Caco-2 (cell line): ENCODE measurements at regions not wholly inside any gene's neighbourhood (a gene's known extent, or its start where the extent isn't known, plus 50 kb on each side); places are given as distances from the start of the nearest gene placed in this dataset.

Experiments used
- BruUV-seq: library from RNA; stranded (reverse); fragments of 400-500 nt; replicated peaks from 2 replicates; lab custom pipeline; 2021; lab: Mats Ljungman, UMichigan
- CTCF ChIA-PET: fragments of 300-600 bp; sonication (Branson Sonifier 250); formaldehyde crosslinking; loops from one replicate; lab custom pipeline; 2022; ENCODE audit warnings: antibody characterized with exemption; lab: Charles Lee
- POLR2A ChIA-PET: fragments of 300-600 bp; sonication (Branson Sonifier 250); formaldehyde crosslinking; loops from one replicate; lab custom pipeline; 2022; ENCODE audit warnings: antibody characterized with exemption; lab: Charles Lee
- DNase-seq, 2 experiments: peaks; one replicate each; pipeline versions ENCODE4 v3.0.0 to v3.0.0-alpha.2; 2020 to 2022
- H3K27me3 ChIP-seq: replicated peaks from 2 replicates; pipeline ENCODE4 v1.6.0; 2011; ENCODE audit warnings: low read length; ENCODE audit not compliant: control insufficient read depth, insufficient read depth
- H3K36me3 ChIP-seq: 2 replicates; pipeline ENCODE4 v1.5.1; 2011; ENCODE audit warnings: low read length; ENCODE audit not compliant: control insufficient read depth, insufficient read depth
- H3K4me1 ChIP-seq: fragments of 250-450 bp; sonication (Bioruptor Pico); 2 replicates; pipeline ENCODE4 v1.5.1; 2020; ENCODE audit warnings: mild to moderate bottlenecking
- H3K4me3 ChIP-seq: 2 replicates; pipeline ENCODE4 v1.5.1; 2011; ENCODE audit warnings: low read depth, mild to moderate bottlenecking, control low read depth, low read length
- H3K9me3 ChIP-seq: fragments of 250-450 bp; sonication (Bioruptor Pico); 2 replicates; pipeline ENCODE4 v1.5.1; 2020; ENCODE audit warnings: mild to moderate bottlenecking, moderate library complexity
- H3K27ac Mint-ChIP-seq: one replicate; pipeline ENCODE4 v1.8.0; 2022; ENCODE audit warnings: mixed read lengths; ENCODE audit not compliant: unreplicated experiment
- H3K27me3 Mint-ChIP-seq: one replicate; pipeline ENCODE4 v1.8.0; 2022; ENCODE audit warnings: mixed read lengths; ENCODE audit not compliant: insufficient read depth, unreplicated experiment
- H3K36me3 Mint-ChIP-seq: one replicate; pipeline ENCODE4 v1.8.0; 2022; ENCODE audit warnings: mild to moderate bottlenecking, mixed read lengths; ENCODE audit not compliant: insufficient read depth, unreplicated experiment
- H3K4me1 Mint-ChIP-seq: one replicate; pipeline ENCODE4 v1.8.0; 2022; ENCODE audit warnings: low read depth, mixed read lengths; ENCODE audit not compliant: unreplicated experiment
- H3K4me3 Mint-ChIP-seq: one replicate; pipeline ENCODE4 v1.8.0; 2022; ENCODE audit warnings: mild to moderate bottlenecking, moderate library complexity, mixed read lengths; ENCODE audit not compliant: unreplicated experiment
- H3K9me3 Mint-ChIP-seq: one replicate; pipeline ENCODE4 v1.8.0; 2022; ENCODE audit warnings: mixed read lengths; ENCODE audit not compliant: unreplicated experiment
- intact Hi-C: fragments of 100-400 bp; cut with micrococcal nuclease; formaldehyde crosslinking; loops from one replicate; pipeline ENCODE4 v1.10.0; 2022; ENCODE audit not compliant: unreplicated experiment
- TF ChIP-seq, protein P1 (sequence below), 2 experiments: fragments of 200-600 bp in 1 of 2; IDR thresholded peaks; 1 replicate in 1 of 2; 2 replicates in 1 of 2; pipeline versions ENCODE4 v1.5.1 to v1.8.0; 2011 to 2022; ENCODE audit warnings: antibody characterized with exemption in 1 of 2, control low read depth in 1 of 2, inconsistent platforms in 1 of 2, low read depth in 1 of 2, low read length in 1 of 2, mild to moderate bottlenecking in 1 of 2, moderate library complexity in 1 of 2; ENCODE audit not compliant: insufficient read depth in 1 of 2, severe bottlenecking in 1 of 2, unreplicated experiment in 1 of 2

- no peaks in the 10 kb centered on the region for H3K36me3 ChIP-seq
- H3K27me3 ChIP-seq = peaks cover 2% of the 10 kb centered on the region
- intact Hi-C loops = no loop called here
- TF ChIP-seq, protein P1, sequence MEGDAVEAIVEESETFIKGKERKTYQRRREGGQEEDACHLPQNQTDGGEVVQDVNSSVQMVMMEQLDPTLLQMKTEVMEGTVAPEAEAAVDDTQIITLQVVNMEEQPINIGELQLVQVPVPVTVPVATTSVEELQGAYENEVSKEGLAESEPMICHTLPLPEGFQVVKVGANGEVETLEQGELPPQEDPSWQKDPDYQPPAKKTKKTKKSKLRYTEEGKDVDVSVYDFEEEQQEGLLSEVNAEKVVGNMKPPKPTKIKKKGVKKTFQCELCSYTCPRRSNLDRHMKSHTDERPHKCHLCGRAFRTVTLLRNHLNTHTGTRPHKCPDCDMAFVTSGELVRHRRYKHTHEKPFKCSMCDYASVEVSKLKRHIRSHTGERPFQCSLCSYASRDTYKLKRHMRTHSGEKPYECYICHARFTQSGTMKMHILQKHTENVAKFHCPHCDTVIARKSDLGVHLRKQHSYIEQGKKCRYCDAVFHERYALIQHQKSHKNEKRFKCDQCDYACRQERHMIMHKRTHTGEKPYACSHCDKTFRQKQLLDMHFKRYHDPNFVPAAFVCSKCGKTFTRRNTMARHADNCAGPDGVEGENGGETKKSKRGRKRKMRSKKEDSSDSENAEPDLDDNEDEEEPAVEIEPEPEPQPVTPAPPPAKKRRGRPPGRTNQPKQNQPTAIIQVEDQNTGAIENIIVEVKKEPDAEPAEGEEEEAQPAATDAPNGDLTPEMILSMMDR (IDR thresholded peaks at IDR 0.05; ENCODE audit: insufficient read depth in 1 of 2, low read depth in 1 of 2, low read length in 1 of 2, severe bottlenecking in 1 of 2, unreplicated experiment in 1 of 2) = no peak
- ChIA-PET CTCF (no interaction called here), POLR2A (no interaction called here)
- no peak overlapping the region for H3K4me3 ChIP-seq
- Mint-ChIP-seq H3K4me3 (no peak overlapping the region), H3K27ac (no peak overlapping the region), H3K27me3 (peaks cover 32% of the 10 kb centered on the region), H3K4me1 (no peaks in the 10 kb centered on the region), H3K9me3 (no peaks in the 10 kb centered on the region), H3K36me3 (no peaks in the 10 kb centered on the region)
- H3K9me3 ChIP-seq = no peaks in the 10 kb centered on the region
- DNase-seq = no peak
- BruUV-seq = no TSS peak
- H3K4me1 ChIP-seq = no peaks in the 10 kb centered on the region
These were observed 237.9 kb downstream of the NSG2 start for GRCh38 chr5:174283211-174284005.

GRCh38 chr5:174284873-174285272 lies 239.4 kb downstream of the NSG2 start:
- peaks cover 3% of the 10 kb centered on the region; the same call in 1 of the 2 replicates for H3K9me3 ChIP-seq
- CTCF ChIA-PET = no interaction called here
- H3K4me1 Mint-ChIP-seq = no peaks in the 10 kb centered on the region

GRCh38 chr5:174287761-174288160 lies 242.3 kb downstream of the NSG2 start:
- H3K27me3 ChIP-seq = no peaks in the 10 kb centered on the region
- peaks cover 5% of the 10 kb centered on the region; the same call in 1 of the 2 replicates for H3K9me3 ChIP-seq
- H3K27ac Mint-ChIP-seq = no peak overlapping the region
- H3K4me1 Mint-ChIP-seq = no peaks in the 10 kb centered on the region
- TF ChIP-seq, protein P1 (IDR thresholded peaks at IDR 0.05; ENCODE audit: insufficient read depth in 1 of 2, low read depth in 1 of 2, low read length in 1 of 2, severe bottlenecking in 1 of 2, unreplicated experiment in 1 of 2) = no peak
- no peaks in the 10 kb centered on the region for H3K9me3 Mint-ChIP-seq
- intact Hi-C loops = no loop called here
- no peak overlapping the region for H3K4me3 Mint-ChIP-seq
- DNase-seq = no peak
- peaks cover 26% of the 10 kb centered on the region for H3K27me3 Mint-ChIP-seq
- no TSS peak for BruUV-seq
- no peaks in the 10 kb centered on the region for H3K36me3 ChIP-seq
- H3K4me1 ChIP-seq = no peaks in the 10 kb centered on the region
- ChIA-PET CTCF (interaction anchor here (0.7 kb wide), 1 partner anchor 242 kb away, joined by 3 read pairs; the partner anchor contains the start of gene NSG2), POLR2A (no interaction called here)
- H3K36me3 Mint-ChIP-seq = no peaks in the 10 kb centered on the region
- no peak overlapping the region for H3K4me3 ChIP-seq

More at GRCh38 chr5:174284873-174285272, 239.4 kb downstream of the NSG2 start:
- TF ChIP-seq, protein P1 (IDR thresholded peaks at IDR 0.05; ENCODE audit: insufficient read depth in 1 of 2, low read depth in 1 of 2, low read length in 1 of 2, severe bottlenecking in 1 of 2, unreplicated experiment in 1 of 2) = no peak
- Mint-ChIP-seq H3K36me3 (no peaks in the 10 kb centered on the region), H3K27me3 (peaks cover 32% of the 10 kb centered on the region), H3K27ac (no peak overlapping the region), H3K4me3 (no peak overlapping the region), H3K9me3 (no peaks in the 10 kb centered on the region)
- intact Hi-C loops = no loop called here
- BruUV-seq = no TSS peak
- POLR2A ChIA-PET = no interaction called here
- no peaks in the 10 kb centered on the region; the same call in 1 of the 2 replicates for H3K27me3 ChIP-seq
- no peaks in the 10 kb centered on the region for H3K4me1 ChIP-seq
- H3K4me3 ChIP-seq = no peak overlapping the region
- DNase-seq = no peak
- H3K36me3 ChIP-seq = no peaks in the 10 kb centered on the region
